ENCODE measurements at regions not wholly inside any gene's neighbourhood (a gene's known extent, or its start where the extent isn't known, plus 50 kb on each side); places are given as distances from the start of the nearest gene placed in this dataset.

GRCh38 chr10:69749178-69750010 lies 52.3 kb upstream of the COL13A1 start:
- H3K4me3 ChIP-seq = no peak overlapping the region
- no peak overlapping the region for H2AFZ ChIP-seq (ENCODE audit: control insufficient read depth, low read depth, low read length)
- POLR2A ChIA-PET = no interaction called here
- no peak for TF ChIP-seq USF1 (IDR thresholded peaks at IDR 0.05; ENCODE audit: borderline replicate concordance, extremely low read length, insufficient read depth, low read depth, low read length)
- no peak for TF ChIP-seq WRNIP1 (IDR thresholded peaks at IDR 0.05; ENCODE audit: borderline replicate concordance, low read depth, low read length)
- no peak for TF ChIP-seq ELK1 (IDR thresholded peaks at IDR 0.05; ENCODE audit: low read depth, low read length)
- TF ChIP-seq ZZZ3 (IDR thresholded peaks at IDR 0.05; ENCODE audit: control insufficient read depth, insufficient read length, low read depth) = no peak
- TF ChIP-seq CHD4 (IDR thresholded peaks at IDR 0.05) = no peak
- RAD21 ChIA-PET (ENCODE audit: unreplicated experiment) = no interaction called here
- intact Hi-C loops (cut with micrococcal nuclease; ENCODE audit: unreplicated experiment) = loop anchor here (5.0 kb wide), 1 partner anchor 48 kb away; no protein-coding TSS in a partner anchor
- no peak overlapping the region for H3K9ac ChIP-seq (ENCODE audit: control insufficient read depth, insufficient read depth, low read length)
- no peak overlapping the region for H3K4me2 ChIP-seq (ENCODE audit: control insufficient read depth, insufficient read depth)
- ATAC-seq = no peak
- no peaks in the 10 kb centered on the region for H3K79me2 ChIP-seq (ENCODE audit: control insufficient read depth, insufficient read depth, low read length)
- CTCF ChIA-PET = no interaction called here
- 20% methylated on average over 17 of the region's 17 CpGs for WGBS (ENCODE audit: insufficient coverage, insufficient replicate concordance, low lambda C conversion rate, missing lambda C conversion rate)
- no peaks in the 10 kb centered on the region for H3K9me3 ChIP-seq (replicated peaks; ENCODE audit: control insufficient read depth, insufficient read depth, low read length)
- H4K20me1 ChIP-seq (ENCODE audit: control insufficient read depth, insufficient read depth) = no peaks in the 10 kb centered on the region
- no peak for FAIRE-seq
- H3K4me1 ChIP-seq (ENCODE audit: control insufficient read depth, insufficient read depth, low read length) = peaks cover 7% of the 10 kb centered on the region
- in situ Hi-C loops (cut with MboI) = no loop called here
- H3K27me3 ChIP-seq (replicated peaks in 1 of 2; ENCODE audit: control insufficient read depth in 2 of 2, insufficient read depth in 2 of 2, low read length in 1 of 2) = peaks cover under 1 to 1% of the 10 kb centered on the region in 2 experiments; a peak in 1 of 4 replicates
- no peaks in the 10 kb centered on the region for H3K36me3 ChIP-seq (ENCODE audit: control insufficient read depth in 2 of 2, insufficient read depth in 2 of 2, low read length in 1 of 2)
- H3K27ac ChIP-seq (ENCODE audit: control insufficient read depth, insufficient read depth) = no peak overlapping the region
- no peak for DNase-seq (ENCODE audit: low read depth, low spot score)
- SMC1A ChIA-PET (ENCODE audit: uncharacterized antibody, unreplicated experiment) = no interaction called here
- BruUV-seq (replicated peaks) = no TSS peak
